ENCODE measurements at regions not wholly inside any gene's neighbourhood (a gene's known extent, or its start where the extent isn't known, plus 50 kb on each side); places are given as distances from the start of the nearest gene placed in this dataset.
"Not testable (repeated sequence)": the region's sequence is repeated elsewhere in the genome, so short reads cannot be mapped to it uniquely, and the experiment has no call there.

DNA sequence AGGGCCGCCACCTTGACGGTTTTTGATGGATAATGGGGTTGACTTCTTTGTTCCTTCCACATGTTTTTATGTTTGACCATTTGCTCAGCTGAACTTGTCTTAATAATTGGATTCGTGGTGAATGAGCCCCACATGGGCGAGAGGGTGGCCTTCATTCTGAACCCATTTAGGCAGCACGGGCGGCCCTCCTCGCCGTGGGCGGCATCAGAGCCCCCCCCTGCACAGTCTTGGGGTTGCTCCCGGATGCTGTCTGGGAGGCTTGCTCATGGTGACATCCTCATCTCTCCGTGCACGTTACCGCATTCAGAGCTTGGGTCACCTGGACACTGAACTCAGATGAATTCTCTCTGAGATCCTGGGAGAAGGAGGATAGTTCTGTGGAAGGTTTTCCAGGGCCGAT, 172.3 kb upstream of the OSBPL11 start:
- H3K27me3 ChIP-seq (ENCODE audit: insufficient read depth, insufficient read length) = peaks cover 10% of the 10 kb centered on the region
- H3K9ac ChIP-seq (ENCODE audit: insufficient read length, low read depth) = no peak overlapping the region
- no peak for TF ChIP-seq YY1 (IDR thresholded peaks at IDR 0.05; ENCODE audit: insufficient read depth, insufficient read length)
- no peak for TF ChIP-seq ZNF274 (IDR thresholded peaks at IDR 0.05; ENCODE audit: low read depth, low read length)
- no peak for TF ChIP-seq SUZ12 (IDR thresholded peaks at IDR 0.05; ENCODE audit: extremely low read depth, insufficient read depth, insufficient read length)
- no peaks in the 10 kb centered on the region for H3K36me3 ChIP-seq (ENCODE audit: insufficient read depth, insufficient read length, low read length)
- no peak for DNase-seq (ENCODE audit: low read depth, low spot score)
- peaks cover 3% of the 10 kb centered on the region for H3K4me1 ChIP-seq (ENCODE audit: insufficient read depth, insufficient read length)
- no peak overlapping the region for H3K4me3 ChIP-seq (ENCODE audit: insufficient read length, low read depth)
- no peaks in the 10 kb centered on the region for H3K9me3 ChIP-seq (ENCODE audit: insufficient read depth, low read length)

GRCh38 chr3:125768821-125769220, 173.5 kb upstream of the OSBPL11 start:
- H3K36me3 ChIP-seq (ENCODE audit: insufficient read depth, insufficient read length, low read length); H3K4me3 ChIP-seq (ENCODE audit: insufficient read length, low read depth); H3K9me3 ChIP-seq (ENCODE audit: insufficient read depth, low read length); H3K4me1 ChIP-seq (ENCODE audit: insufficient read depth, insufficient read length); H3K27me3 ChIP-seq (ENCODE audit: insufficient read depth, insufficient read length); H3K9ac ChIP-seq (ENCODE audit: insufficient read length, low read depth); DNase-seq (ENCODE audit: low read depth, low spot score): not testable (repeated sequence)

- H3K27me3 ChIP-seq (ENCODE audit: insufficient read depth, insufficient read length); DNase-seq (ENCODE audit: low read depth, low spot score); H3K4me3 ChIP-seq (ENCODE audit: insufficient read length, low read depth); H3K4me1 ChIP-seq (ENCODE audit: insufficient read depth, insufficient read length); H3K9ac ChIP-seq (ENCODE audit: insufficient read length, low read depth); H3K36me3 ChIP-seq (ENCODE audit: insufficient read depth, insufficient read length, low read length); H3K9me3 ChIP-seq (ENCODE audit: insufficient read depth, low read length): not testable (repeated sequence)
Observed at GRCh38 chr3:125771506-125771905, 176.2 kb upstream of the OSBPL11 start.

GRCh38 chr3:125774433-125775034, 179.2 kb upstream of the OSBPL11 start:
- DNase-seq (ENCODE audit: low read depth, low spot score); H3K9me3 ChIP-seq (ENCODE audit: insufficient read depth, low read length); H3K4me3 ChIP-seq (ENCODE audit: insufficient read length, low read depth); H3K9ac ChIP-seq (ENCODE audit: insufficient read length, low read depth); H3K4me1 ChIP-seq (ENCODE audit: insufficient read depth, insufficient read length); H3K27me3 ChIP-seq (ENCODE audit: insufficient read depth, insufficient read length); H3K36me3 ChIP-seq (ENCODE audit: insufficient read depth, insufficient read length, low read length): not testable (repeated sequence)

DNA sequence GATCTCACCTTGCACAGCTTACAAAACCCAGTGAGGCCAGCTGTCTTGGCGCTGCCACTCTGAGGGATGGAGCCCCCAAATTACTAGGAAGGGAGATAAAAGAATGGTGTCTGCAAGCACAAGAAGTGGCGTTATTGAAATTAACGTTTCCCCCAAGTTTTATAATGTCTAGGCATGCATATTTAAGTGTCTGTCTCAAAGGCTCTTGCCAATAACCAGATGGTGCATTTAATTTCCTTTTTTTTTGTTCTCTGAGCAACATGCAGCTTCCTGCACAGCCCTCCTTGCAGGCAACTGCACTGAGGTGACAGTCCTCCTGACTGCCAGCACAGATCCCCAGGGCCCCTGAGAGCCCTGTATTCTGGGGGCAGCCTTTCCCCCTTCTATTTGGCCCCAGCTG, 179.8 kb upstream of the OSBPL11 start:
- not testable (repeated sequence) for DNase-seq (ENCODE audit: low read depth, low spot score); H3K4me1 ChIP-seq (ENCODE audit: insufficient read depth, insufficient read length)

DNA sequence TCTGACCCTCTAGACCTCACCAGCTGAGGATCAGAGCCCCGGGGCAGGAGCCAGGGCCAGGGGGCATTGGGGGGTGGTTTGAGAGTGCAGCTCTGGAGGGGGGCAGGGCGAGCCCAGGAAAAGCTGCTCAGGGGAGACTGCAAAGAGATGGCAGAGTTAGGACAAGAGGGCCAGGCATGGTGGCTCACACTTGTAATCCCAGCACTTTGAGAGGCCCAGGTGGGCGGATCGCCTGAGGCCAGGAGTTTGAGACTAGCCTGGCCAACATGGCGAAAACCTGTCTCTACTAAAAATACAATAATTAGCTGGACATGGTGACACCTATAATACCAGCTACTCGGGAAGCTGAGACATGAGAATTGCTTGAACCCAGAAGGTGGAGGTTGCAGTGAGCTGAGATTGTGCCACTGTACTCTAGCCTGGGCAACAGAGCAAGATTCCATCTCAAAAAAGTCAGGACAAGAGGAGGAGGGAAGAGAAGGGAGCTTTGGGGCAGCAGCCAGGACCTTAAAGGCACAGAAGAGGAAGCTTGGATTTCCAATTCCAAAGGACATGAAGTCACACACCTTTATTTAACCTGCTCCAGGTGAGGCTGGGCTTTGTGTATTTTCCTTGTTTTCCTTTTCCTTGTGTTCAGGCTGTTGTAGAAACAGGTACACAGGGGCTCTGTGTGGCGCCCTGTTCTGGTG, 180.5 kb upstream of the OSBPL11 start:
- H3K4me3 ChIP-seq (ENCODE audit: insufficient read length, low read depth); H3K9ac ChIP-seq (ENCODE audit: insufficient read length, low read depth); H3K4me1 ChIP-seq (ENCODE audit: insufficient read depth, insufficient read length); DNase-seq (ENCODE audit: low read depth, low spot score); H3K36me3 ChIP-seq (ENCODE audit: insufficient read depth, insufficient read length, low read length); H3K9me3 ChIP-seq (ENCODE audit: insufficient read depth, low read length); H3K27me3 ChIP-seq (ENCODE audit: insufficient read depth, insufficient read length): not testable (repeated sequence)

More for the DNA sequence above, 179.8 kb upstream of the OSBPL11 start:
- H3K9me3 ChIP-seq (ENCODE audit: insufficient read depth, low read length); H3K27me3 ChIP-seq (ENCODE audit: insufficient read depth, insufficient read length); H3K9ac ChIP-seq (ENCODE audit: insufficient read length, low read depth); H3K36me3 ChIP-seq (ENCODE audit: insufficient read depth, insufficient read length, low read length); H3K4me3 ChIP-seq (ENCODE audit: insufficient read length, low read depth): not testable (repeated sequence)

GRCh38 chr3:125779276-125779675, 184.0 kb upstream of the OSBPL11 start:
- H3K4me1 ChIP-seq (ENCODE audit: insufficient read depth, insufficient read length); H3K9me3 ChIP-seq (ENCODE audit: insufficient read depth, low read length); H3K9ac ChIP-seq (ENCODE audit: insufficient read length, low read depth); H3K4me3 ChIP-seq (ENCODE audit: insufficient read length, low read depth); H3K27me3 ChIP-seq (ENCODE audit: insufficient read depth, insufficient read length); H3K36me3 ChIP-seq (ENCODE audit: insufficient read depth, insufficient read length, low read length): not testable (repeated sequence)
- DNase-seq (ENCODE audit: low read depth, low spot score) = peak; percentile 59

GRCh38 chr3:125779918-125780317, 184.6 kb upstream of the OSBPL11 start:
- not testable (repeated sequence) for H3K4me1 ChIP-seq (ENCODE audit: insufficient read depth, insufficient read length); H3K36me3 ChIP-seq (ENCODE audit: insufficient read depth, insufficient read length, low read length); H3K4me3 ChIP-seq (ENCODE audit: insufficient read length, low read depth); H3K27me3 ChIP-seq (ENCODE audit: insufficient read depth, insufficient read length); H3K9me3 ChIP-seq (ENCODE audit: insufficient read depth, low read length); H3K9ac ChIP-seq (ENCODE audit: insufficient read length, low read depth); DNase-seq (ENCODE audit: low read depth, low spot score)

DNA sequence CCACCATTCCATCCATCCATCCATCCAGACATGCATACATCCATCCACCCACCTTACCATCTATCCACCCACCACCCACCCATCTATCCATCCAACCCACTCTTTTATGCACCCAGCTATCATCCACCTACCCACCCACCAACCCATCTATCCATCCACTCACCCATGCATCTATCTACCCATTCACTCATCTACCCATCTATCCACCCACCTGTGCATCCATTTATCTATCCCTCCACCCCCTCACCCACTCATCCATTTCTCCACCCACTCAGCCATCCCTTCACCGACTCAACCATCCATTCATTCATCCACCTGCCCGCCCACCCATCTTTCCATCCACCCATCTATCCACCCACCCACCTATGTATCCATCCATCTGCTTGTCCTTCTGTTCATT, 186.4 kb upstream of the OSBPL11 start:
- H3K9ac ChIP-seq (ENCODE audit: insufficient read length, low read depth); H3K4me3 ChIP-seq (ENCODE audit: insufficient read length, low read depth); DNase-seq (ENCODE audit: low read depth, low spot score); H3K9me3 ChIP-seq (ENCODE audit: insufficient read depth, low read length); H3K36me3 ChIP-seq (ENCODE audit: insufficient read depth, insufficient read length, low read length); H3K4me1 ChIP-seq (ENCODE audit: insufficient read depth, insufficient read length); H3K27me3 ChIP-seq (ENCODE audit: insufficient read depth, insufficient read length): not testable (repeated sequence)

DNA sequence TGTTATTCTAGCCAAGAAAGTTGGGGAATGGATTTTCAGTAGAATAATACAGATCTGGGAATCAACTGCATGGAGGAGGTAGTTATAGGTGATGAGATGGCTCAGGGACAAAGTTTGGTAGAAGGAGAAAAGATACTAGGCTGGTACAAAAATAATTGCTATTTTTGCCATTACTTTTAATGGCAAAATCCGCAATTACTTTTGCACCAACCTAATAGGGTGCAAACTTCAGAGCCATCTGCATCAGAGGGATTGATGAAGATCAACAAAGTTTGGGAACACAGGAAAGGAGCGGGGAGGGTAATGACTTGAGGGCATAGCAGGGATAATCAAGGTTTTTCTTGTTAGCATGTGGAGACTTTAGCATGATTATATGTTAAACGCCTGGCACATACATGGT, 178.7 kb upstream of the ROPN1B start:
- not testable (repeated sequence) for H3K4me1 ChIP-seq (ENCODE audit: insufficient read depth, insufficient read length); DNase-seq (ENCODE audit: low read depth, low spot score); H3K9ac ChIP-seq (ENCODE audit: insufficient read length, low read depth); H3K4me3 ChIP-seq (ENCODE audit: insufficient read length, low read depth); H3K36me3 ChIP-seq (ENCODE audit: insufficient read depth, insufficient read length, low read length); H3K9me3 ChIP-seq (ENCODE audit: insufficient read depth, low read length); H3K27me3 ChIP-seq (ENCODE audit: insufficient read depth, insufficient read length)

- H3K4me3 ChIP-seq (ENCODE audit: insufficient read length, low read depth); H3K9me3 ChIP-seq (ENCODE audit: insufficient read depth, low read length); H3K4me1 ChIP-seq (ENCODE audit: insufficient read depth, insufficient read length); DNase-seq (ENCODE audit: low read depth, low spot score); H3K9ac ChIP-seq (ENCODE audit: insufficient read length, low read depth); H3K36me3 ChIP-seq (ENCODE audit: insufficient read depth, insufficient read length, low read length); H3K27me3 ChIP-seq (ENCODE audit: insufficient read depth, insufficient read length): not testable (repeated sequence)
Observed at GRCh38 chr3:125791021-125791420, 178.0 kb upstream of the ROPN1B start.

GRCh38 chr3:125810010-125810409, 159.0 kb upstream of the ROPN1B start:
- H3K4me3 ChIP-seq (ENCODE audit: insufficient read length, low read depth); DNase-seq (ENCODE audit: low read depth, low spot score); H3K36me3 ChIP-seq (ENCODE audit: insufficient read depth, insufficient read length, low read length); H3K27me3 ChIP-seq (ENCODE audit: insufficient read depth, insufficient read length); H3K4me1 ChIP-seq (ENCODE audit: insufficient read depth, insufficient read length); H3K9ac ChIP-seq (ENCODE audit: insufficient read length, low read depth): not testable (repeated sequence)
- peaks cover 27% of the 10 kb centered on the region; the same call in 1 of the 2 replicates for H3K9me3 ChIP-seq (ENCODE audit: insufficient read depth, low read length)
